Stimulated activated CD4-positive, alpha-beta T cell treated with anti-CD3 and anti-CD28 coated beads, Interleukin-4, amount 100 ng/mL, for 4 hours (primary cell): ENCODE measurements at regions not wholly inside any gene's neighbourhood (a gene's known extent, or its start where the extent isn't known, plus 50 kb on each side); places are given as distances from the start of the nearest gene placed in this dataset.

Experiments used
- DNase-seq, 2 experiments: peaks; one replicate each; pipeline ENCODE4 v3.0.0-alpha.2; 2020

DNA sequence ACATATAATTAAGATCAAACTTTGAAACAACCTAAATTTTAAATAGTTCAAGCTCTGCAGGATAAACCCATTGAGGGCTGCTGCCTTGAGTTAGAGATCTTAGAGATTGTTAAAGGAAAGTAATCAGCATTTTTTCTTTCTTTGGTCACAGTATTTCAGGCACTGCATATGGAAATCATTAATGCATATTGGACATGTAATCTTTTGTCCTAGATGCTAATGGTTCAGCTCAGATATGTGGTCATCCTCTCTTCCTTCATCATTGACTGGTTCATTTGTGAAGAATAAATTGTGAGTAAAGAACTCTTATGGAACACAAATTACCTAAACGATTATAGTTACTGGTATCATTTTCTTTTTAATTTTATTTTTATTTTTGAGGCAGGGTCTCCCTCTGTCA lies 82.0 kb upstream of the PRLR start:
- DNase-seq, result no peak

GRCh38 chr5:35309365-35310130 lies 79.3 kb upstream of the PRLR start:
- DNase-seq, result no peak

- DNase-seq, result no peak
Observed at GRCh38 chr5:35308421-35308820, 78.1 kb upstream of the PRLR start.

- no peak for DNase-seq
Observed at GRCh38 chr5:35306716-35307365, 76.6 kb upstream of the PRLR start.

- DNase-seq, result no peak
Observed at GRCh38 chr5:35305336-35306020, 75.2 kb upstream of the PRLR start.

GRCh38 chr5:35304291-35304690 lies 74.0 kb upstream of the PRLR start:
- no peak for DNase-seq

DNA sequence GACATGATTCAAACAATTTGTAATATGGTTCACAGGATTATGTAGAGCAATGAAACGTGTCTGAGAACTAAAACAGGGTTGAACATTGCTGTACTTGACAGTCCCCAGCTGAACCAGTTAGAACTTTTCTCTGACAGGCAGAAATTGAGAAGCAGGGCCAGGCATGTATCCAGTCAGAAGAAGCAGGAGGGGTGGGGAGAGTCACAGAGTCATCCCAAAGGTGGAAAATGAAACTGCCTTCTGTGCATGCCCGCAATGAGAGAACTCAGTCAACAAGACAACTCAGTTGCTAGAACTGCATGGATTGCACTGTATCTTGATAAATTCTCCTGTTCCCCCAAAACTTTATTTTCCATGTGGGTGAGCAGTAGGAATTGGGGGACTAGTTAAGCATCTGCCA lies 72.9 kb upstream of the PRLR start:
- DNase-seq, result no peak

- DNase-seq, result no peak
Observed at GRCh38 chr5:35302544-35302943, 72.3 kb upstream of the PRLR start.

DNA sequence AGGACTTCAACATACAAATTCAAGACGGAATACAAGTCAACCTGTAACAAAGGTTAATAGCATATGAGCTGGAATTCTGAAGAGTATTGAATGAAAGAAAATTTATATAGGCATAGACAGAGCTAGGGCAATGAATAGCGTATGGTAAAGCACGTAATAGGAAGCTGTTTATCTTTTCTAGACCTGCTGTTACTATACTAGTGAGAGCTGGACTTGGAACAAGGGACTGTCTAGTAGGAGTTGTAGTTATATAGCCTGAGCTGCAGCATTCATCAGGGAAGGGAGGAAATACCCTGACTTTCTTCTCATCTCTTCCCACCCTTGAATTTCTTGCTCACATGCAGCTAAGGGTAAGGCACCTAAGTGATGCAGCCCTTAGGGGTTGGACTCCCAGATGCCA lies 67.5 kb upstream of the PRLR start:
- no peak for DNase-seq

- no peak for DNase-seq
Observed at GRCh38 chr5:35294976-35295375, 64.7 kb upstream of the PRLR start.

DNA sequence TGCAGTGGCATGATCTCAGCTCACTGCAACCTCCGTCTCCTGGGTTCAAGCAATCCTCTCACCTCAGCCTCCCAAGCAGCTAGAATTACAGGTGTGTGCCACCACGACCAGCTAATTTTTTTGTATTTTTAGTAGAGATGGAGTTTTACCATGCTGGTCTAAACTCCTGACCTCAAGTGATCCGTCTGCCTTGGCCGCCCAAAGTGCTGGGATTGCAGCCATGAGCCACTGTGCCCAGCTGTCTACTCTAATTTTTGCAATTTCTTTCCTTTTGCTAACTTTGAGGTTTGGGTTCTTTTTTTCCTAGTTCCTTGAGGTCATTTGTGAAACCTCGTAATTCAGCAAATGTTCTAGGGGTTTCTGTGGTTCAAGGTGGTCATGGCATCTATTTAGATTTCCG lies 63.7 kb upstream of the PRLR start:
- DNase-seq, result no peak

- no peak for DNase-seq
Observed at GRCh38 chr5:35285435-35285834, 55.1 kb upstream of the PRLR start.

DNA sequence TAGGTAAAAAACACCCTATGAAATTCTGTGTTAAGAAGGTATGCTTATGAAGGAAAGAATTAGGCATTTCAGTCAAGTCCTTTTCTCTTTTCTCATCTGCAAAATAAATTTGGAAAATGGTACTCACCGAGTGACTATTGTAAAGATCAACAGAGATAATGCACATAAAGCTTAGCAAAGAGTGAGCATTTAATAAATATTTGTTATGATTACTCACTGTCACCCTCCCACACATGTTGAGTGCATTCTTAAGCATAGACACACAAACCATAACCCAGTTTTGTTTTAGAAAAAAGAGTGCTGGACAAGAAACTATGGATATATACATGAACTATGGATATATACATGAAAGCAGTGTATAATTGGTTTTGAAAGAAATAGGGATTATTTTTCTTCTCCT lies 54.7 kb upstream of the PRLR start:
- DNase-seq, result no peak

DNA sequence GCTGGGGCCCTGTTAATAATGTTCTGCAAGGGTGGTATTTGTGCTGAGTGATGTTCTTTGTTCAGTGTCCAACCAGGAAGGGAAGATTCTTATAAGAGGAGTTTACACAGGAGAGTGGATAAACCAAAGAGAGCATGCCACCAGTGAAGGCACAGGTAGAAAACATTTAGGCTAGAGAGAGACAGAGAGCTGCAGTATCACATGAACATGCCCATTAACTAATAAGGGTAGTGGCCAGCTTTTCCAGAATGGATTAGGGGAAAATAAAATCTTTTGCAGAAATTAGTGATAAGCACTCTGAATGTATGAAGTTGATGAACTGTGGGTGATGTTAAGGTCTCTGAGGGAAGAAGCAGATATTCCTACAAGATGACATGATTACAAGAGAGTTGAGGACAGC lies 54.1 kb upstream of the PRLR start:
- no peak for DNase-seq

DNA sequence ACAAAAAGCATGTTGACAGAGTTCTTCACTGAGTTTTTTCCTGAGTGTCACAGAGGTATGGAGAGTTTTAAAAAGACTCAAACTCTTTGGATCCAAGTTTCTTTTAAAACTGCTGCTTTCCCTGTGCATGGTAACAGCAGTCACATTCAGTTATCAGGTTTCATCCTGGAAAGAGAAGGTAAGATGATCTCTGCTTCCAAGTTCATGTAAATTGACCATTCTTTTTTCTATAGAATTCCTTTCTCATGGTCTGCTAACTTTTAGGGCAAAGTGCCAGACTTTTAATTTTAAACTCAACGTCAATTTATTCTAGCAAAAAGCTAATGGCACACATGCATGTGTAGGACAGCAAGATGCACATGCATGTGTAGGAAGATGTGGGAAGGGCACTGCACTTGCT lies 52.5 kb upstream of the PRLR start:
- DNase-seq, result no peak

DNA sequence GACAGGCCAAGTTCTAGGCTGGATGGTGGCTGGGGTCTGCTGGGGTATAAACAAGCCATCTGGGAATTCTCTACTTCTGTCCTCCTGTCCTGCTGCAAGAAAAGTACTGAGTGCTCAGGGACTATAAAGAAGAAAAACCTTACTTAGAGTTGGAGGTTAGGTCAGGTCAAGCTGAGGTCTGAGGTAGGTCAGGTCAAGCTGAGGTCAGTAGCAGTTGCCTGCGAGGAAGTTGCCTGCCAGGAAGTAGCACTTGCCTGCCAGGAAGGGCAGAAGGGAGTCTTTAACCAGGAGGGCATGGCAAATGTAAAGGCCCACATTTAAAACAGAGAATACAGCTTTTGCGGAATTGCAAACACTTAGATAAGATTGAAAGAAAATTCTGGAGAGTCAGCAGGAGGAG lies 51.3 kb upstream of the PRLR start:
- no peak for DNase-seq
